ENCODE measurements at regions not wholly inside any gene's neighbourhood (a gene's known extent, or its start where the extent isn't known, plus 50 kb on each side); places are given as distances from the start of the nearest gene placed in this dataset.

DNA sequence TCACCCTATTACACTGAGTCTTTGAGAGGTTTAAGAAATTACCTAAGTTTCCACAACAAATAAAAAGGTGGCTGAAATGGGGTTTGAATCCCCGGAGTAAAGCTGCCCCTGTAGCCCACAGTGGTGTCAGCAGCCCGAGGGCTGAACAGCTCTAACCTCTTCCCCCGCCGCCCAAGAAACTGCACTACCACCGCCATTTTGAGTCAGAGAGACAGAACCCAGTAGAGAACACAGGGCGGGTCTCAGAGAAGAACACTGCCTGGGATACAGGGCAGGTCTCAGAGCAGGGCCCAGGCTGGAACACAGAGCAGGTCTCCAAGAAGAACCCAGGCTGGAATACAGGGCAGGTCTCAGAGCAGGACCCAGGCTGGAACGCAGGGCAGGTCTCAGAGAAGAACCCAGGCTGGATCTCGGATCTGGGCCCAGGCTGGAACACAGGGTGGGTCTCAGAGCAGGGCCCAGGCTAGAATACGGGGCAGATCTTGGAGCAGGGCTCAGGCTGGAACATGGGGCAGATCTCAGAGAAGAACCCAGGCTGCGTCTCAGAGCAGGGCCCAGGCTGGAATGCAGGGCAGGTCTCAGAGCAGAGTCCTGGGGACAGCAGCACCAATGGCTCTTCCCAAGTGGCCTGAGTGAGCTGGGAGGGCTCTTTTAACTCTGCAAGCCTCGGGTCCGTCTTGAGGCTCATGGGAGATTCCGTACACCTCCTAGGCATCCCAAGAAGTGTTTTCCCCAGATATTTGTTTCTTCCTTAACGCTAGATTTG, 85.9 kb upstream of the LANCL2 start:
- TF ChIP-seq POLR2AphosphoS5 (IDR thresholded peaks at IDR 0.05; ENCODE audit: low read depth, low read length) = no peak
- no peak for TF ChIP-seq POLR2A (IDR thresholded peaks at IDR 0.05; ENCODE audit: low read depth, low read length)
